GM12878 (cell line): ENCODE measurements at regions not wholly inside any gene's neighbourhood (a gene's known extent, or its start where the extent isn't known, plus 50 kb on each side); places are given as distances from the start of the nearest gene placed in this dataset.

Source experiments
- ATAC-seq: fragments of 200-7000 bp; cut with Tn5 transposase; 3 replicates; pipeline ENCODE4 v1.9.1; 2020; ENCODE audit warnings: mild to moderate bottlenecking, moderate library complexity
- BruUV-seq: library from RNA; stranded (reverse); fragments of 400-500 nt; replicated peaks from 2 replicates; lab custom pipeline; 2021; lab: Mats Ljungman, UMichigan
- CTCF ChIA-PET: fragments of 300-600 bp; sonication (Branson Sonifier 250); formaldehyde crosslinking; extraction: SDS; loops from one replicate; lab custom pipeline; 2021; ENCODE audit warnings: inconsistent platforms; lab: Yijun Ruan, JAX
- POLR2A ChIA-PET: fragments of 350-600 bp; formaldehyde crosslinking; extraction: SDS; loops from one replicate; lab custom pipeline; 2021; ENCODE audit warnings: inconsistent platforms; lab: Charles Lee
- RAD21 ChIA-PET: fragments of 300-600 bp; sonication (Branson Sonifier 250); formaldehyde crosslinking; loops from one replicate; lab custom pipeline; 2023; ENCODE audit warnings: antibody characterized with exemption; ENCODE audit not compliant: unreplicated experiment; lab: Charles Lee
- SMC1A ChIA-PET: fragments of 300-600 bp; sonication (Branson Sonifier 250); formaldehyde crosslinking; loops from one replicate; lab custom pipeline; 2023; ENCODE audit not compliant: unreplicated experiment, uncharacterized antibody; lab: Charles Lee
- DNase-seq: peaks from one replicate; pipeline ENCODE4 v3.0.0-alpha.2; 2011; ENCODE audit warnings: low read depth, low spot score
- FAIRE-seq: peaks from 3 replicates; lab custom pipeline; 2011; peaks lifted over from hg19 to GRCh38; lab: Jason Lieb, UNC
- H2AFZ ChIP-seq: 2 replicates; pipeline ENCODE4 v1.6.0; 2011; ENCODE audit warnings: low read depth, low read length, control low read depth; ENCODE audit not compliant: control insufficient read depth
- H3K27ac ChIP-seq: 2 replicates; pipeline ENCODE4 v1.5.1; 2011; ENCODE audit warnings: control low read depth; ENCODE audit not compliant: control insufficient read depth, insufficient read depth
- H3K27me3 ChIP-seq, 2 experiments: replicated peaks in 1 of 2; 2 replicates each; pipeline versions ENCODE4 v1.6.0 to v1.6.1; 2011; ENCODE audit warnings: low read length in 1 of 2; ENCODE audit not compliant: control insufficient read depth in 2 of 2, insufficient read depth in 2 of 2
- H3K36me3 ChIP-seq, 2 experiments: 2 replicates each; pipeline ENCODE4 v1.5.1; 2011; ENCODE audit warnings: low read length in 1 of 2; ENCODE audit not compliant: control insufficient read depth in 2 of 2, insufficient read depth in 2 of 2
- H3K4me1 ChIP-seq: 2 replicates; pipeline ENCODE4 v1.6.1; 2011; ENCODE audit warnings: mild to moderate bottlenecking, low read length, moderate library complexity, mixed read lengths; ENCODE audit not compliant: control insufficient read depth, insufficient read depth
- H3K4me2 ChIP-seq: 2 replicates; pipeline ENCODE4 v1.6.0; 2011; ENCODE audit warnings: control low read depth; ENCODE audit not compliant: control insufficient read depth, insufficient read depth
- H3K4me3 ChIP-seq: fragments of 200-600 bp; sonication (generic); 2 replicates; pipeline ENCODE4 v1.5.1; 2016
- H3K79me2 ChIP-seq: 2 replicates; pipeline ENCODE4 v1.6.0; 2011; ENCODE audit warnings: low read length; ENCODE audit not compliant: control insufficient read depth, insufficient read depth
- H3K9ac ChIP-seq: 2 replicates; pipeline ENCODE4 v1.8.0; 2011; ENCODE audit warnings: low read length, control low read depth, mixed read lengths; ENCODE audit not compliant: control insufficient read depth, insufficient read depth
- H3K9me3 ChIP-seq: replicated peaks from 3 replicates; pipeline ENCODE4 v1.5.1; 2011; ENCODE audit warnings: mild to moderate bottlenecking, low read length; ENCODE audit not compliant: control insufficient read depth, insufficient read depth
- H4K20me1 ChIP-seq: 2 replicates; pipeline ENCODE4 v1.6.0; 2011; ENCODE audit not compliant: control insufficient read depth, insufficient read depth
- CHD4 ChIP-seq: fragments of 200-600 bp; sonication (generic); IDR thresholded peaks from 2 replicates; pipeline ENCODE4 v1.6.1; 2016; ENCODE audit warnings: mild to moderate bottlenecking
- FOS ChIP-seq: IDR thresholded peaks from 3 replicates; pipeline ENCODE4 v1.6.1; 2011; ENCODE audit warnings: borderline replicate concordance; ENCODE audit not compliant: insufficient read length; ENCODE audit errors: extremely low read depth
- NR2C1 ChIP-seq: fragments of 450-650 bp; IDR thresholded peaks from 2 replicates; pipeline ENCODE4 v1.6.1; 2017; ENCODE audit warnings: antibody characterized with exemption, mild to moderate bottlenecking, moderate library complexity
- NR2C2 ChIP-seq: IDR thresholded peaks from 2 replicates; pipeline ENCODE4 v1.6.1; 2011; ENCODE audit warnings: borderline replicate concordance, low read depth; ENCODE audit not compliant: control insufficient read depth, insufficient read length
- NR2F1 ChIP-seq: fragments of 450-650 bp; conservative IDR thresholded peaks from 2 replicates; pipeline ENCODE4 v1.6.1; 2017; ENCODE audit warnings: mild to moderate bottlenecking
- RBBP5 ChIP-seq: fragments of 200-600 bp; sonication (generic); conservative IDR thresholded peaks from 2 replicates; pipeline ENCODE4 v1.6.1; 2016
- WGBS: methylation state at CpG from one replicate; pipeline ENCODE4 v1.1.6; 2016; ENCODE audit warnings: low lambda C conversion rate; ENCODE audit not compliant: insufficient replicate concordance, insufficient coverage; ENCODE audit errors: missing lambda C conversion rate; 5-methylcytosine and 5-hydroxymethylcytosine counted together
- in situ Hi-C: fragments of 300-500 bp; cut with MboI; formaldehyde crosslinking; loops from 9 replicates; pipeline ENCODE4 v1.14.3; 2018; ENCODE audit warnings: mixed read lengths
- intact Hi-C: fragments of 100-400 bp; cut with micrococcal nuclease; formaldehyde crosslinking; loops from one replicate; pipeline ENCODE4 v1.14.2; 2022; ENCODE audit not compliant: unreplicated experiment
- TF ChIP-seq, protein P1 (sequence below): IDR thresholded peaks from 2 replicates; pipeline ENCODE4 v1.6.1; 2012; ENCODE audit warnings: low read depth, low read length, improper control_type of control experiment
- TF ChIP-seq, protein P2 (sequence below): fragments of 450-650 bp; IDR thresholded peaks from 2 replicates; pipeline ENCODE4 v1.6.1; 2017; ENCODE audit warnings: mild to moderate bottlenecking, moderate library complexity
- TF ChIP-seq, protein P3 (sequence below): IDR thresholded peaks from 2 replicates; pipeline ENCODE4 v1.6.1; 2011; ENCODE audit warnings: borderline replicate concordance, low read depth, mild to moderate bottlenecking, moderate library complexity, low read length; ENCODE audit not compliant: insufficient read depth, poor library complexity, severe bottlenecking
- TF ChIP-seq, protein P4 (sequence below): fragments of 450-650 bp; IDR thresholded peaks from 2 replicates; pipeline ENCODE4 v1.6.1; 2017; ENCODE audit warnings: antibody characterized with exemption, mild to moderate bottlenecking, moderate library complexity

DNA sequence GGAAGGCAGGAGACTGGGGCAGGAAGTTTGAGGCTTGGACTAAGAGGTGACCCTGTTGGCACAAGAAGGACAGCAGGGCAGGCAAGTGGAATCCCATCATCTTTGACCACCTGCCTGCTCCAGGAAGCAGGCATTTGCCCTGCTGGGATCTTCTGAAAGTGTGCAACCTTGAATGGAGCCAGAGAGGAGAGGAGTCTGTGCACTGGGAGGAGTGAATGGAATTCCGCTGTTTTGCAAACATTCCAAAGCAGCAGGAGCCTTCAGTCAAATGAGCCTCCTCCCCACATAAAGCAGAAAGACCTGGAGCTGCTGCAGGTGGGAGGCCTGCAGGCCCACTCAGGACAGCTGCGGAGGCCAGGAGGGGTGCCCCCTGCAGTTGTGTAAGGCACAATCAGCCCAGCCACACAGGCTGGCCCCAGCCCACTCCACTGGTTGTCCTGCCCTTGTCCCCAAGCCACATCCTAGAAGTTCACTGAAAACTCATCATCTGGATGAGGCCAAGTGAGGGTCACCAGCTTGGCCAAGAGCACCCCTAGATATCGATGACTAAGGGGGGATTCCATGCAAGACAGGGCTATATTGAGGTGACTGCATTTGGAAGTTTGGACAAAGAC, 249.5 kb downstream of the RPS24 start:
- in situ Hi-C loops = no loop called here
- no peak overlapping the region for H3K4me2 ChIP-seq
- ChIA-PET POLR2A (no interaction called here), CTCF (no interaction called here), SMC1A (no interaction called here), RAD21 (no interaction called here)
- no peaks in the 10 kb centered on the region for H4K20me1 ChIP-seq
- FAIRE-seq = no peak
- TF ChIP-seq, protein P1, sequence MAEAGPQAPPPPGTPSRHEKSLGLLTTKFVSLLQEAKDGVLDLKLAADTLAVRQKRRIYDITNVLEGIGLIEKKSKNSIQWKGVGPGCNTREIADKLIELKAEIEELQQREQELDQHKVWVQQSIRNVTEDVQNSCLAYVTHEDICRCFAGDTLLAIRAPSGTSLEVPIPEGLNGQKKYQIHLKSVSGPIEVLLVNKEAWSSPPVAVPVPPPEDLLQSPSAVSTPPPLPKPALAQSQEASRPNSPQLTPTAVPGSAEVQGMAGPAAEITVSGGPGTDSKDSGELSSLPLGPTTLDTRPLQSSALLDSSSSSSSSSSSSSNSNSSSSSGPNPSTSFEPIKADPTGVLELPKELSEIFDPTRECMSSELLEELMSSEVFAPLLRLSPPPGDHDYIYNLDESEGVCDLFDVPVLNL = no peak
- TF ChIP-seq, protein P2, sequence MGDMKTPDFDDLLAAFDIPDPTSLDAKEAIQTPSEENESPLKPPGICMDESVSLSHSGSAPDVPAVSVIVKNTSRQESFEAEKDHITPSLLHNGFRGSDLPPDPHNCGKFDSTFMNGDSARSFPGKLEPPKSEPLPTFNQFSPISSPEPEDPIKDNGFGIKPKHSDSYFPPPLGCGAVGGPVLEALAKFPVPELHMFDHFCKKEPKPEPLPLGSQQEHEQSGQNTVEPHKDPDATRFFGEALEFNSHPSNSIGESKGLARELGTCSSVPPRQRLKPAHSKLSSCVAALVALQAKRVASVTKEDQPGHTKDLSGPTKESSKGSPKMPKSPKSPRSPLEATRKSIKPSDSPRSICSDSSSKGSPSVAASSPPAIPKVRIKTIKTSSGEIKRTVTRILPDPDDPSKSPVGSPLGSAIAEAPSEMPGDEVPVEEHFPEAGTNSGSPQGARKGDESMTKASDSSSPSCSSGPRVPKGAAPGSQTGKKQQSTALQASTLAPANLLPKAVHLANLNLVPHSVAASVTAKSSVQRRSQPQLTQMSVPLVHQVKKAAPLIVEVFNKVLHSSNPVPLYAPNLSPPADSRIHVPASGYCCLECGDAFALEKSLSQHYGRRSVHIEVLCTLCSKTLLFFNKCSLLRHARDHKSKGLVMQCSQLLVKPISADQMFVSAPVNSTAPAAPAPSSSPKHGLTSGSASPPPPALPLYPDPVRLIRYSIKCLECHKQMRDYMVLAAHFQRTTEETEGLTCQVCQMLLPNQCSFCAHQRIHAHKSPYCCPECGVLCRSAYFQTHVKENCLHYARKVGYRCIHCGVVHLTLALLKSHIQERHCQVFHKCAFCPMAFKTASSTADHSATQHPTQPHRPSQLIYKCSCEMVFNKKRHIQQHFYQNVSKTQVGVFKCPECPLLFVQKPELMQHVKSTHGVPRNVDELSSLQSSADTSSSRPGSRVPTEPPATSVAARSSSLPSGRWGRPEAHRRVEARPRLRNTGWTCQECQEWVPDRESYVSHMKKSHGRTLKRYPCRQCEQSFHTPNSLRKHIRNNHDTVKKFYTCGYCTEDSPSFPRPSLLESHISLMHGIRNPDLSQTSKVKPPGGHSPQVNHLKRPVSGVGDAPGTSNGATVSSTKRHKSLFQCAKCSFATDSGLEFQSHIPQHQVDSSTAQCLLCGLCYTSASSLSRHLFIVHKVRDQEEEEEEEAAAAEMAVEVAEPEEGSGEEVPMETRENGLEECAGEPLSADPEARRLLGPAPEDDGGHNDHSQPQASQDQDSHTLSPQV = no peak
- TF ChIP-seq NR2F1 (no peak), CHD4 (no peak), NR2C1 (no peak), FOS (no peak), NR2C2 (no peak), RBBP5 (no peak)
- TF ChIP-seq, protein P3, sequence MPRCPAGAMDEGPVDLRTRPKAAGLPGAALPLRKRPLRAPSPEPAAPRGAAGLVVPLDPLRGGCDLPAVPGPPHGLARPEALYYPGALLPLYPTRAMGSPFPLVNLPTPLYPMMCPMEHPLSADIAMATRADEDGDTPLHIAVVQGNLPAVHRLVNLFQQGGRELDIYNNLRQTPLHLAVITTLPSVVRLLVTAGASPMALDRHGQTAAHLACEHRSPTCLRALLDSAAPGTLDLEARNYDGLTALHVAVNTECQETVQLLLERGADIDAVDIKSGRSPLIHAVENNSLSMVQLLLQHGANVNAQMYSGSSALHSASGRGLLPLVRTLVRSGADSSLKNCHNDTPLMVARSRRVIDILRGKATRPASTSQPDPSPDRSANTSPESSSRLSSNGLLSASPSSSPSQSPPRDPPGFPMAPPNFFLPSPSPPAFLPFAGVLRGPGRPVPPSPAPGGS = no peak
- TF ChIP-seq, protein P4, sequence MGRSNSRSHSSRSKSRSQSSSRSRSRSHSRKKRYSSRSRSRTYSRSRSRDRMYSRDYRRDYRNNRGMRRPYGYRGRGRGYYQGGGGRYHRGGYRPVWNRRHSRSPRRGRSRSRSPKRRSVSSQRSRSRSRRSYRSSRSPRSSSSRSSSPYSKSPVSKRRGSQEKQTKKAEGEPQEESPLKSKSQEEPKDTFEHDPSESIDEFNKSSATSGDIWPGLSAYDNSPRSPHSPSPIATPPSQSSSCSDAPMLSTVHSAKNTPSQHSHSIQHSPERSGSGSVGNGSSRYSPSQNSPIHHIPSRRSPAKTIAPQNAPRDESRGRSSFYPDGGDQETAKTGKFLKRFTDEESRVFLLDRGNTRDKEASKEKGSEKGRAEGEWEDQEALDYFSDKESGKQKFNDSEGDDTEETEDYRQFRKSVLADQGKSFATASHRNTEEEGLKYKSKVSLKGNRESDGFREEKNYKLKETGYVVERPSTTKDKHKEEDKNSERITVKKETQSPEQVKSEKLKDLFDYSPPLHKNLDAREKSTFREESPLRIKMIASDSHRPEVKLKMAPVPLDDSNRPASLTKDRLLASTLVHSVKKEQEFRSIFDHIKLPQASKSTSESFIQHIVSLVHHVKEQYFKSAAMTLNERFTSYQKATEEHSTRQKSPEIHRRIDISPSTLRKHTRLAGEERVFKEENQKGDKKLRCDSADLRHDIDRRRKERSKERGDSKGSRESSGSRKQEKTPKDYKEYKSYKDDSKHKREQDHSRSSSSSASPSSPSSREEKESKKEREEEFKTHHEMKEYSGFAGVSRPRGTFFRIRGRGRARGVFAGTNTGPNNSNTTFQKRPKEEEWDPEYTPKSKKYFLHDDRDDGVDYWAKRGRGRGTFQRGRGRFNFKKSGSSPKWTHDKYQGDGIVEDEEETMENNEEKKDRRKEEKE = no peak
- no peak for ATAC-seq
- H3K9ac ChIP-seq = no peak overlapping the region
- H3K27me3 ChIP-seq = peaks cover 1 to 4% of the 10 kb centered on the region in 2 experiments; a peak in 2 of 4 replicates
- H3K4me1 ChIP-seq = no peaks in the 10 kb centered on the region
- no peak overlapping the region for H3K27ac ChIP-seq
- 46% methylated on average over 3 of the region's 3 CpGs for WGBS
- no peaks in the 10 kb centered on the region for H3K79me2 ChIP-seq
- no peaks in the 10 kb centered on the region for H3K9me3 ChIP-seq
- H3K36me3 ChIP-seq = no peaks in the 10 kb centered on the region
- DNase-seq = no peak
- intact Hi-C loops = no loop called here
- no TSS peak for BruUV-seq
- H2AFZ ChIP-seq = no peak overlapping the region
- no peak overlapping the region for H3K4me3 ChIP-seq
